GM19035 (cell line): ENCODE measurements at regions not wholly inside any gene's neighbourhood (a gene's known extent, or its start where the extent isn't known, plus 50 kb on each side); places are given as distances from the start of the nearest gene placed in this dataset.
A peak's percentile ranks its signal among the peaks of the same experiment; 100 is the strongest.
"Not testable (repeated sequence)": the region's sequence is repeated elsewhere in the genome, so short reads cannot be mapped to it uniquely, and the experiment has no call there.

Experiments
- ATAC-seq: cut with Tn5 transposase; IDR thresholded peaks from one replicate; pipeline ENCODE4 v1.9.1; 2021; ENCODE audit not compliant: unreplicated experiment

GRCh38 chr20:25848222-25848621, 151.6 kb upstream of the ZNF337 start:
- ATAC-seq, result no peak

- not testable (repeated sequence) for ATAC-seq
Measured at GRCh38 chr20:25844640-25845039, 148.0 kb upstream of the ZNF337 start.

GRCh38 chr20:25813511-25813910, 116.9 kb upstream of the ZNF337 start:
- ATAC-seq, result not testable (repeated sequence)

GRCh38 chr20:25798174-25798993, 101.7 kb upstream of the ZNF337 start:
- not testable (repeated sequence) for ATAC-seq

GRCh38 chr20:25797062-25797461, 100.4 kb upstream of the ZNF337 start:
- ATAC-seq, result not testable (repeated sequence)

GRCh38 chr20:25777241-25777640, 80.6 kb upstream of the ZNF337 start:
- ATAC-seq, result not testable (repeated sequence)

GRCh38 chr20:25774711-25775110, 78.1 kb upstream of the ZNF337 start:
- ATAC-seq, result not testable (repeated sequence)

- not testable (repeated sequence) for ATAC-seq
Measured at GRCh38 chr20:25774203-25774602, 77.5 kb upstream of the ZNF337 start.

- ATAC-seq, result not testable (repeated sequence)
Measured at GRCh38 chr20:25772437-25772836, 75.8 kb upstream of the ZNF337 start.

GRCh38 chr20:25771818-25772217, 75.2 kb upstream of the ZNF337 start:
- not testable (repeated sequence) for ATAC-seq

GRCh38 chr20:25761596-25761995, 64.9 kb upstream of the ZNF337 start:
- ATAC-seq, result no peak

- ATAC-seq, result not testable (repeated sequence)
Measured at GRCh38 chr20:25761046-25761445, 64.4 kb upstream of the ZNF337 start.

GRCh38 chr20:25750765-25751696, 54.4 kb upstream of the ZNF337 start:
- peak; percentile 71 for ATAC-seq

GRCh38 chr20:25750220-25750764, 53.6 kb upstream of the ZNF337 start:
- no peak for ATAC-seq

- ATAC-seq, result no peak
Measured at GRCh38 chr20:25749649-25750048, 53.0 kb upstream of the ZNF337 start.
